ENCODE measurements at regions not wholly inside any gene's neighbourhood (a gene's known extent, or its start where the extent isn't known, plus 50 kb on each side); places are given as distances from the start of the nearest gene placed in this dataset.
A peak's percentile ranks its signal among the peaks of the same experiment; 100 is the strongest.
"Not testable (repeated sequence)": the region's sequence is repeated elsewhere in the genome, so short reads cannot be mapped to it uniquely, and the experiment has no call there.

GRCh38 chr2:145573608-145574007, 1053.7 kb upstream of the ZEB2 start:
- DNase-seq (ENCODE audit: low read depth in 4 of 4, low spot score in 2 of 4), result no peak

- DNase-seq (ENCODE audit: low read depth in 4 of 4, low spot score in 2 of 4), result no peak
These were observed 1052.3 kb upstream of the ZEB2 start for GRCh38 chr2:145572238-145572637.

DNA sequence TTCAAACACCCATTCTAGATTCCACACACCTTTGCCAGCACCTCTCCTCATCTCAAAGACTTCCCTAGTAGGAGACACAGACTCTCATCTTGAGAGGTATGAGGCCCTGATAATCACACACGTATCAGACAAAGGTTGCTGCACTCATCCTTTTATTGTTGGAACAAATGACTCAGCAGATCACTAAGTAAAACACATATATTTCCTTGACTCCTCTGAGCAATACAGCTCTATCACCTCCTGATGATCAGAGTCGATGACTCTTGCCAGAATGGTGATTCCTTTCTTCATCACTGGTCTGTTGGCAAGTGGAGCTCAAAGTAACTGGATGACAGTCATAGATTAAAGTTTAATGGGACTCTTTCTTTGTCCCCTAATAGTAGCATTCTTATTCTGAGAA, 1049.2 kb upstream of the ZEB2 start:
- DNase-seq (ENCODE audit: low read depth in 4 of 4, low spot score in 2 of 4), result no peak

- DNase-seq (ENCODE audit: low read depth in 4 of 4, low spot score in 2 of 4), result peak; percentile 47 to 76 (median 62)
These were observed 1044.1 kb upstream of the ZEB2 start for GRCh38 chr2:145563741-145564615.

DNA sequence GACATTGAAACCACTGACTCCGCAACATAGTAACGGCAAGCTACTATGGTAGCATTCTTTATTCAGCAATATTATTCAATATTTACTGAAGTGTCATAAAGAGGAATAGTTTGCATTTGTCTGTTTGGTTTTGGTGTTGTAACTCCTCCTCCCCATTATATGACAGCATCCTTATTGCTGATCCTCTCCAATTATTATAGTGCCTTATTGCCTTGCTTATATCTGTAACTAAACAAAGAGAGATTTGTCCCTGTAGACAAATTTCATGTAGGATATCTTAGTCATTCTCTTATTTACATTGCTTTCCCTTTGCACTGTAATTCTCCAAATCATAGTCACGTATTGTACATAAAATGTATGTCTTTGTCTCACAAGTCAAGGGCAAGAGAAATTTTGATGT, 1041.2 kb upstream of the ZEB2 start:
- no peak for DNase-seq (ENCODE audit: low read depth in 4 of 4, low spot score in 2 of 4)

DNA sequence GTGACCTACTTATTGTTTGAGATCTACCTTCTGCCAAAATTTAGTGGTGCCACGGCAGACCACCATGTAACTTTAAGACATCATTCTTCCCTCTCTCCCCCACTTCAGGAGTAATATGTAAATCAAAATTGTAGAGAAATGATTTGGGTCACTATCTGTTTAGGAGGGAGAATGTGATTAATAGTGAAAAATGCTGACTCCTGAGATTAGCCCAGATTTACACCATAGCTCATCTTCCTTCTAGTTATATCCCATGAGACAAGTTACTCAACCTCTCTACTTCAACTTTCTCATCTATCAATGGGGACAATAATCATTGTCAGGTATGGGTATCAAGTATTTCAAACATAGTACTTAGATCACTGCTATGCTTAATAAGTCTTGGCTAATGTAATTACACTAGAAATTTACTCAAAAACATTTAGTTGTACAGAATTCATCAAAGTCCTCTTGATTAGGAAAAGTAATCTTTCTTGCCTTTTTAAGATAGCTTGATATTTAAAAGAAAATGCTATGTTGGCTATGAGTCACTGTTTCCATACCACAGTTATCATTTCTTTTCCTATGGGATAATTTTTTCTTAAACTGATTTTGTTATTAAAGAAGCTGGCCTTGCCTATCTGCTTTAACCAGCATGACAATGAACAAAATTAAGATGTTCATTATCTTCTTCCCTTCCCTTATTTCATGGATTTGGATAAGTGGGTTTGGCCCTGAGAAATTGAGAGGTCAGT, 1038.9 kb upstream of the ZEB2 start:
- DNase-seq (ENCODE audit: low read depth in 4 of 4, low spot score in 2 of 4), result no peak

DNA sequence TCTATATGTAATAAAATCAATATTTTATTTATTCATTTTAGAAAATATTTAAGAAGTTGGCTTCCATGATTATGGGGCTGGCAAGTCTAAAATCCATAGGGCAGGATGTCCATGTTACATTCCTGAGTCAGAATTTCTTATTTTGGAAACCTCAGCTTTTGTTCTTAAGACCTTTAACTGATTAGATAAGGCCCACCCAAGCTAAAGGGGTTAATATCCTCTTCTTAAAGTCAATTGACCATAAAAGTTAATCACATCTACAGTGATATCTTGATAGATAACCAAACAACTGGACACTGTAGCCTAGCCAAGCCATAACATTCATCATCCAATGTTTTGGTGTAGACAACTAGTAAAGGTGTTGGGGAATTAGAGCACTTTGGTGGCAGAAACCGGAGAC, 1035.4 kb upstream of the ZEB2 start:
- no peak for DNase-seq (ENCODE audit: low read depth in 4 of 4, low spot score in 2 of 4)

DNA sequence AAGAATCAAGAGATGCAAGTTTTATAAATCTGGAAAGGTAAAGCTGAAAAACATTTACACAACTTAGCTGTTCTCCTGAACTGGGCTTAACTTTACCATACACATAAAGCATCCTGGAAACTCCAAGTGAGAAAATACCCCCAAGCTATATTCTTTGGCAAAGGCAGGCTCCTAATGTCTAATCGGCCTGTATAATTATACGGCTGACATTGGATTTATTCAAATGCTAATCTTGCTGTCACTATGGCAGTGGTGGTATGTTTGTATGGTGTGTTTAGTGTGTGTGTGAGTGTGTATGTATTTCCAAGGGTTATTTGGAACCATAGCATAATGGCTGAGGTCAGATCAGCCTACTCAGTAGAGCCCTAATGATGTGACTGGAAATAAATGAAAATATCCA, 1031.8 kb upstream of the ZEB2 start:
- no peak for DNase-seq (ENCODE audit: low read depth in 4 of 4, low spot score in 2 of 4)

GRCh38 chr2:145548479-145548878, 1028.6 kb upstream of the ZEB2 start:
- DNase-seq (ENCODE audit: low read depth in 4 of 4, low spot score in 2 of 4), result no peak

- DNase-seq (ENCODE audit: low read depth in 4 of 4, low spot score in 2 of 4), result no peak
These were observed 1027.7 kb upstream of the ZEB2 start for GRCh38 chr2:145547620-145548019.

GRCh38 chr2:145546091-145546490, 1026.2 kb upstream of the ZEB2 start:
- no peak for DNase-seq (ENCODE audit: low read depth in 4 of 4, low spot score in 2 of 4)

GRCh38 chr2:145543856-145544255, 1023.9 kb upstream of the ZEB2 start:
- no peak for DNase-seq (ENCODE audit: low read depth in 4 of 4, low spot score in 2 of 4)

DNA sequence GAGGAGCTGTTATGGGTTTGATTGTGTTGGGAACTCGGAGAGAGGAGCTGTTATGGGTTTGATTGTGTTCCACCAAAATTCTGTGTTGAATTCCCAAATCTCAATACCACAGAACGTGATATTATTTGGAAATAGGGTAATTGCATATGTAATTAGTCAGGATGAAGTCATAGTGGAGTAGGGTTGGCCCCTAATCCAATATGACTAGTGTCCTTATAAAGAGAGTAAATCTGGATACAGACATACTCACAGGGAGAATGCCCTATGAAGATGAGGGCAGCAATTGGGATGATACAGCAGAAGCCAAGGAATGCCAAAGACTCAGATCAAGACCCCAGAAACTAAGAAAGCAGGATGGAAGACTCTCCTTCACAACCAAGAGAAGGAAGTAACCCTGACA, 1023.2 kb upstream of the ZEB2 start:
- DNase-seq (ENCODE audit: low read depth in 4 of 4, low spot score in 2 of 4), result no peak

GRCh38 chr2:145541028-145541427, 1021.1 kb upstream of the ZEB2 start:
- no peak for DNase-seq (ENCODE audit: low read depth in 4 of 4, low spot score in 2 of 4)

GRCh38 chr2:145538661-145539350, 1018.9 kb upstream of the ZEB2 start:
- no peak for DNase-seq (ENCODE audit: low read depth in 4 of 4, low spot score in 2 of 4)

DNA sequence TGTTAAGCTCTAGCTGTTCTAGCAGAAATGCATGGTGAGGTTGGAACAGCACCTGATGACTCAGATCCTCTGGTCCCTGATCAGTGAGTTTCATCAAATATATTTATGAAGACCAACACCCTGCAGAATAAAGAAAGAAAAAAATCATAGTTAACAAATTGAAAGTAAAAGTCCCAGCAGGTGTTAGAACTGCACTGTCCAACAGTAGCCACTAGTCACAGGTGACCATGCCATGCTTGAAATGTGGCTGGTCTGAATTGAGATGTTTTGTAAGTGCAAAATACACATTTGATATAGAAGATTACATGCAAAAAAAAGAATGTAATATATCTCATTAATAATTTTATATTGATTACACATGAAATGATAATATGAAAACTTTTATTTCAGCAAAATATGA, 1010.7 kb upstream of the ZEB2 start:
- DNase-seq (ENCODE audit: low read depth in 4 of 4, low spot score in 2 of 4), result no peak

DNA sequence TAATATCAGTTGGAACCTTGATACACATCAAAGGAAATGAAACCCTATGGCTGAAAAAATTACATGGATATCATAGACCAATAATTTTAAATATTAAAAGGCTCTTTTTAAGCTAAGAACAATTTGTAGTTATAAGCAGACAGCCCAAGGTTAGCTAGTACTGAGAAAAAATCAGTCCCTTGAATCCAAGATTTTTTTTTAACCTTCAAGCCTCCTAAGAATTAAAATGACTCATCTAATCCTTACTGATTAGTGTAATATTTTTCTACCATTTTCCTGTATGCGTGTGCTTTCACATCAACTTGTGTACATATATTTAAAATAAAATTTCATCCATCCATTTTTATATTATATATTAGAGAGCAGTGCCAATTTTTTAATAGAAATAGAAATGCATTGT, 1004.9 kb upstream of the ZEB2 start:
- DNase-seq (ENCODE audit: low read depth in 4 of 4, low spot score in 2 of 4), result no peak

DNA sequence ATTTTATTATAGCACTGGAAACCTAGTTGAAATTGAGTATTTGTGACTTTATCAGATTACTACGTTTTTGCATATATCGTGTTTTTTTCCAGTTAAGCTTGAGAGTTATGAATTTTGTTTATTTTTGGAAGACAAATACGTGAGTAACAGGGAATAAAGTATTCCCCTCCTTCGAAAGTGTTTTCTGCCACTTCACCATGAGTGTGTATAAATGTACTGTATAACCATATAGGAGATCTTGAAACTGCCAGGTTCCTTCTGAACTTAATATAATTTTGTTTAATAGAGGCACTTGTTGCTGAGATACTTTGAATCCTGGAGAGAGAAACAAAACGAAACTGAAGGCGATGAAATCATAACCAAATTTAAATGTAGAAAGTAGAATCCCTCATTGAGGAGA, 1004.4 kb upstream of the ZEB2 start:
- DNase-seq (ENCODE audit: low read depth in 4 of 4, low spot score in 2 of 4), result no peak

DNA sequence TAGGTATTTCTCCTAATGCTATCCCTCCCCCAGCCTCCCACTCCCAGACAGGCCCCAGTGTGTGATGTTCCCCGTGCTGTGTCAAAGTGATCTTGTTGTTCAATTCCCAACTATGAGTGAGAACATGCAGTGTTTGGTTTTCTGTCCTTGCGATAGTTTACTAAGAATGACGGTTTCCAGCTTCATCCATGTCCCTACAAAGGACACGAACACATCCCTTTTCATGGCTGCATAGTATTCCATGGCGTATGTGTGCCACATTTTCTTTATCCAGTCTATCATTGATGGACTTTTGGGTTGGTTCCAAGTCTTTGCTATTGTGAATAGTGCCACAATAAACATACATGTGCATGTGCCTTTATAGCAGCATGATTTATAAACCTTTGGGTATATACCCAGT, 999.3 kb upstream of the ZEB2 start:
- not testable (repeated sequence) for DNase-seq (ENCODE audit: low read depth in 4 of 4, low spot score in 2 of 4)

- DNase-seq (ENCODE audit: low read depth in 4 of 4, low spot score in 2 of 4), result no peak
These were observed 992.0 kb upstream of the ZEB2 start for GRCh38 chr2:145511946-145512345.

DNA sequence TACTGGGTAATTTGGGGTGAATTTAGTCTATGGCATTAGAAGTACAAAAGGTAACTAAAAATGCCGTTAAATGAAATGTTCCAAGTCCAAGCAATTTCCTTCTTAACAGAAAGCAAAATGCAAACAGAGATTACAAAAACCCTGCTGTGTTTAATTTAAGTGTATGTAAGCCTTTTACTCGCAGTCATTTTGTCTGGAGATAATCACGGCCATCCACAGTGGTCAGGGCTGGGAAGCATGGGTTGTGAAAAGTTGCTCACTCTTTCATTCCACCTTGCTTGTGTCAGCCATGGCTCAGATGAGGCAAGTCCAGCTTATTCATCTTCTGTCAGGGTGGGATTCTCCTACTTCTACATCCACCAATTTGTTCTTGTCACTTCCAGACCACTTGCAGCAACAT, 983.6 kb upstream of the ZEB2 start:
- DNase-seq (ENCODE audit: low read depth in 4 of 4, low spot score in 2 of 4), result no peak

- no peak for DNase-seq (ENCODE audit: low read depth in 4 of 4, low spot score in 2 of 4)
These were observed 982.0 kb upstream of the ZEB2 start for GRCh38 chr2:145501920-145502319.

Measured in left renal cortex interstitium (tissue), 4 donors.